IgD-negative memory B cell (primary cell): ENCODE measurements at regions not wholly inside any gene's neighbourhood (a gene's known extent, or its start where the extent isn't known, plus 50 kb on each side); places are given as distances from the start of the nearest gene placed in this dataset.
"Not testable (repeated sequence)": the region's sequence is repeated elsewhere in the genome, so short reads cannot be mapped to it uniquely, and the experiment has no call there.

ENCODE experiments used
- H3K27ac Mint-ChIP-seq, 3 donors: one replicate each; pipeline ENCODE4 v1.8.0; 2020 to 2022; ENCODE audit warnings: mild to moderate bottlenecking in 3 of 3, mixed read lengths in 3 of 3, moderate library complexity in 1 of 3
- H3K27me3 Mint-ChIP-seq: one replicate; pipeline ENCODE4 v1.8.0; 2021; ENCODE audit warnings: mixed read lengths
- H3K36me3 Mint-ChIP-seq: one replicate; pipeline ENCODE4 v1.8.0; 2020; ENCODE audit warnings: mild to moderate bottlenecking, mixed read lengths
- H3K4me1 Mint-ChIP-seq, 3 donors: one replicate each; pipeline ENCODE4 v1.8.0; 2020 to 2022; ENCODE audit warnings: mixed read lengths in 3 of 3, mild to moderate bottlenecking in 1 of 3
- H3K4me3 Mint-ChIP-seq, 4 donors: one replicate each; pipeline ENCODE4 v1.8.0; 2020 to 2022; ENCODE audit warnings: mild to moderate bottlenecking in 4 of 4, mixed read lengths in 4 of 4, moderate library complexity in 3 of 4
- H3K9me3 Mint-ChIP-seq, 3 donors: one replicate each; pipeline ENCODE4 v1.8.0; 2020 to 2021; ENCODE audit warnings: mixed read lengths in 3 of 3, mild to moderate bottlenecking in 1 of 3

DNA sequence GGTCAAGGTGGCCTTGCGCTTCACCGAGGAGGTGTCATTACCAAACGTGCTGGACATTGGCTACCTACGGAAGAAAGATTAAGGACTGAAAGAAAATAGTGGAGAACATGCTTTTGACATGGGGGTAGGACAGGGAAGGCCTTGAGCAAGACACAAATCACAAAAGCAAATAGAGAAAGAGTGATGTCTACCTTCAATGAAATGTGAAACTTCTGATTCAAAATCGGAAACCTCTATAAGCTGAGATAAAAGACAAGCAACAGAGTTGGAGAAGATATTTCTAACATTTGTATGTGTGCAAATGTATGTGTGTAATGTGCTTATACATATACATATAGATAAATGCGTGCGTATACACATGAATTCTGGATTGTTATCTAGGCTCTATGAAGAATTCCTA lies 89.5 kb upstream of the PLGLB2 start:
- H3K27ac Mint-ChIP-seq, H3K9me3 Mint-ChIP-seq, H3K4me3 Mint-ChIP-seq, H3K4me1 Mint-ChIP-seq, H3K36me3 Mint-ChIP-seq, H3K27me3 Mint-ChIP-seq: not testable (repeated sequence)

GRCh38 chr2:87658976-87659375 lies 88.9 kb upstream of the PLGLB2 start:
- not testable (repeated sequence) for H3K27ac Mint-ChIP-seq, H3K27me3 Mint-ChIP-seq, H3K4me3 Mint-ChIP-seq, H3K36me3 Mint-ChIP-seq, H3K9me3 Mint-ChIP-seq, H3K4me1 Mint-ChIP-seq

DNA sequence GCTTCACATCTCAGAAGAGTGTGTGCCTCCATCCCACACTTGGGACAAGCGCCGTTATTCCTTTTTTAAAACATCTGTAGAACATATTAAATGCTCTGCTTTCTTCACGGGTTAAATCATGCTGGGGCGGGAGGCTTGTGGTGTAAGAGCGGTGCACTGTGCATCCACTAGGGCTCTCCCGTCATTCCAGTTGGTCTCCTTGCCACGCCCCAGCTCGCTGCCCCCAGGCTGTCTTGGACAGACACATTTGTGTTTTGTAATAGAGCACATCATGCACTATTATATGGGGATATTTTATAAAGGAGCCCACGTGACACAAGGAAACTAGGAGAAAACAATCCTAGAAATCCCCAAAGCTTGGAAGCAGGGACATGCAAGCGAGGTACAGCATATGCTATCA lies 87.7 kb upstream of the PLGLB2 start:
- not testable (repeated sequence) for H3K9me3 Mint-ChIP-seq, H3K27me3 Mint-ChIP-seq, H3K36me3 Mint-ChIP-seq, H3K27ac Mint-ChIP-seq, H3K4me3 Mint-ChIP-seq, H3K4me1 Mint-ChIP-seq

DNA sequence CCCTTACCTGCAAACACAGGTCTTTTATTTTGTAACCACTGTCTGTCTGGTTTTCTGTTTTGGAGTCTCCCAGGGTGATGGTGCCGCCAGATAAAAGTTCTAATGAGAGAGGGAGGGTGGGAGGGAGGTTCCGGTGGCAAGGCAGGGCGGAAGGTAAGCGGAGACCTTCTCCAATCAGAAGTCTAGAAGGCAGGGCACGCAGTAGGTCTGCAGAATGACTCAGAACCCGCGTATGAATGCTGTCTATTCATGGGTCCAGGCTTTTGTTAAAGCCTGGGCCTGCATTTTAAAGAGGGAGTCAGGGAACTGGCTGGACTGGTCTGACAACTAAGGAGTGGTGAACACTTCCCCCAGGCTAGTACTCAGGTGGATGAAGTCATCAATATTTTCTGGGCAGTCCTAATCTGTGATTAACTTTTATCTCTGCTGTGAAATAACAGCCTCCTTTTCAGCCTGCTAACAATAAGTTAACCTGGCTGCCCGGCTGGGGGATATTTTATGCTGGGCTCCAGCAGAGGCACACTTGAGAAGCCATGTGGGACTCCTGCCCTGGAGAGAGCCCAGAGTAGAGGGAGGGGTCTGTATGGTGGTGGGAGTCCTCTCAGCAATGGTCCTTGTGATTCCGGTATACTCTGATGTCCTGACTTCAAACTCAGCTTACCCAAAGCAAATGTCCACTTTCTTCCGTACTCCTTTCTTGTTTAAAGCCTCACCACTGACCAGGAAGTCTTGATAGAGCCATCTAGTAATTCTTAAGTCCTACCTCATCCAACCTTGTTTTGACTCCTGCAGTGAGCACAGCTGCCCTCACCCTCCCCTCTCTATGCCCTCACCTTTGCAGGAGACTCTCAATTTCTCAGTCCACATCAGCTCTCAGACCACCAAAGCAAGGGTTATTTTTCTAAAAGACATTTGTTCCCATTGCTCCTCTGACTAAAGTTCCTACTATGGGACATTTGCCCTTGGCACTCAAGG lies 85.3 kb upstream of the PLGLB2 start:
- H3K36me3 Mint-ChIP-seq, H3K4me1 Mint-ChIP-seq, H3K27me3 Mint-ChIP-seq, H3K27ac Mint-ChIP-seq, H3K4me3 Mint-ChIP-seq, H3K9me3 Mint-ChIP-seq: not testable (repeated sequence)

DNA sequence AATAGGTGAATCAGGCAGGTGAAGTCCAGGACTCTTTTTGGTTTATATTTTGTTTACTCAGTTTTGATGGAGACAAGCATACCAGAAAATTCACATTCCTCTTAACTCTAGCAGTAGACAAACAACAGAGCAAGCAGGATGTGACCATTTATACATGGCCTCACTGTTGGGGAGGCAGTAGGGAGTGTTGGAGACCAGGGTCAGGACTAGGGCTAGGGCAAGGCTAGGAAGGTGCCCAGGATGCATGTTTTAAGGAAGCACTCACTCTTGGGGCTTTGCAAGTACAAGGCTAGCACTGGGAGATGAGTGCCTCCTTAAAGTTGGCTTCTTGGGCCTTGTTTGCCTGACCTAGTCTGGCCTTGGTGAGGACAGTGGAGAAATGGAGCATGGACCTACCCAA lies 84.5 kb upstream of the PLGLB2 start:
- H3K36me3 Mint-ChIP-seq, H3K27me3 Mint-ChIP-seq, H3K27ac Mint-ChIP-seq, H3K9me3 Mint-ChIP-seq, H3K4me1 Mint-ChIP-seq, H3K4me3 Mint-ChIP-seq: not testable (repeated sequence)

DNA sequence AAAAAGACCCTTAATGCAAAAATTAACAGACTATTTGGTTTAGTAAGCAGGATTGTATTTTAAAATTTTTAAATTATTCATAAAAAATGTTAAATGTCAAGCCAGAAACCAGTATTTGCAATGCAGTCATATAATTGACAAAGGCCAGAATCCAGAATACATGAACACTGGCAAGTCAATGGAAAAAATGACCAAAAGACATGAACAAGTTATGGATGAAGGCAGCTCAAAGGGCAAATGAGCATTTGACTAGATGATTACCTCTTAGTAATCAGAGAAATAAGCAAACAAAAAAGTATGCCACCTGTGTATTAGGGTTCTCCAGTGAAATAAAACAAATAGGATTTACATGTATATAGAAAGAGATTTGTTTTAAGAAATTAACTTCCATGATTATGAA lies 80.9 kb upstream of the PLGLB2 start:
- H3K27ac Mint-ChIP-seq, H3K4me3 Mint-ChIP-seq, H3K27me3 Mint-ChIP-seq, H3K4me1 Mint-ChIP-seq, H3K36me3 Mint-ChIP-seq, H3K9me3 Mint-ChIP-seq: not testable (repeated sequence)

DNA sequence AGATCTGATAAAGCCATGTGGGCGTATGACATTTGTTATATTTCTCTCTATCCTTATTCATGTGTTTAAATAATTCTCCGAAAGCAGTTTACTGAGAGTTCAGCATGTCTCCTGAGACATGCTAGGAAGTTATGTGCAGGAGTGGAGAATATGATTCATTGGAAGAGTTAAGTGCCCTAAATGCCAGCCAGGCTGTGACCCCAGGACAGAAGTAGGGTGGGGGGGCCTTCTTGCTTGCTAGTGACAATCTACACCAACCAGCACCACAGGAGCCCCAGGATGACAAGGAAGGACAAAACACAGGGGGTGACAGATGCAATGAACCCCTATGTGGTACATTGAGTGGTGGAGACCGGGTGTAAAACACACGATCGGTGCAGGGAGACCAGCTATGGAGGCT lies 79.5 kb upstream of the PLGLB2 start:
- not testable (repeated sequence) for H3K36me3 Mint-ChIP-seq, H3K4me1 Mint-ChIP-seq, H3K9me3 Mint-ChIP-seq, H3K27ac Mint-ChIP-seq, H3K4me3 Mint-ChIP-seq, H3K27me3 Mint-ChIP-seq

DNA sequence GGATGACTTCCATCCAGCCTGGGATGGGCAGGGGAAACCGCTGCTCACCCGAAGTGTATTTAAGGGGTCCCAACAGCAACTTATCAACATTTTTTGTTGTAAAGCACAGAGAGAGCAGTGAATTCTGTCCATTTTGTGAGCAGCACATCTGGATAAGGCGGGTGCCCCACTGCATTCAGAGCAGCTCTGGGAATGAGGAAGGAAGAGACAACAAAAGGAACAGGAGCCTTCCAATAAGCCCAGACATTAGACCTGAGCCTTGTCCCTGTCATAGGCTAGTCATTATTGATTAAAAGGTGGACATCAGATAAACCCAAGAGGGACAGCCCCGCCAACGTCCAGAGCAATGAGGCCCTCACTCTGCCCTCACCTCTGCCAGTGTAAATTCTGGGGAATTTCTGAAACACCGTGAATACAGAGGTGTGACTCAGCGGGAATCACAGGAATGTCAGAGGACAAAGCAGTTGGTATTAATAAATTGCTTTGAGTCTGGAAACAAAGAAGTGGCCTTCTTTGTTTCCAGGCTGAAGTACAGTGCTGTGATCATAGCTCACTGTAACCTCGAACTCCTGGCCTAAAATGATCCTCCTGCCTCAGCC lies 78.2 kb upstream of the PLGLB2 start:
- not testable (repeated sequence) for H3K36me3 Mint-ChIP-seq, H3K27ac Mint-ChIP-seq, H3K27me3 Mint-ChIP-seq, H3K4me1 Mint-ChIP-seq, H3K4me3 Mint-ChIP-seq, H3K9me3 Mint-ChIP-seq

DNA sequence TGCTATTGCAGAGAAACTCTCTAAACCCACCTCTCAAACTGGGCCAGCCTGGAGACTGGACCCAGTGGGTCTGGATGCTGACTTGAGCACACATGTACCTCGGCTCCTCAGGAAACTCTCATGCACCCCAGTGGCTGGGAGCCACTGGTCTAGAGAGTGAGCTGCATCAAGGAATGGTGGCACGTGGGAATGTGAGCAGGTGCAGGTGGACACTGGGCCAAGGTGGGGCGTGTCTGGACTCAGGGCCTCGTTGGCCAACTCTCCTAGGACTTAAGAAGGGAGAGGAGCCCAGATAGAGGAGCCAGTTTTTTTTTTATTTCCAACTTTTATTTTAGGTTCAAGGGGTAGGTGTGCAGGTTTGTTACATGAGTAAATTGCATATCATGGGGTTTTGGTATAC lies 75.5 kb upstream of the PLGLB2 start:
- H3K4me3 Mint-ChIP-seq, H3K9me3 Mint-ChIP-seq, H3K36me3 Mint-ChIP-seq, H3K4me1 Mint-ChIP-seq, H3K27me3 Mint-ChIP-seq, H3K27ac Mint-ChIP-seq: not testable (repeated sequence)

DNA sequence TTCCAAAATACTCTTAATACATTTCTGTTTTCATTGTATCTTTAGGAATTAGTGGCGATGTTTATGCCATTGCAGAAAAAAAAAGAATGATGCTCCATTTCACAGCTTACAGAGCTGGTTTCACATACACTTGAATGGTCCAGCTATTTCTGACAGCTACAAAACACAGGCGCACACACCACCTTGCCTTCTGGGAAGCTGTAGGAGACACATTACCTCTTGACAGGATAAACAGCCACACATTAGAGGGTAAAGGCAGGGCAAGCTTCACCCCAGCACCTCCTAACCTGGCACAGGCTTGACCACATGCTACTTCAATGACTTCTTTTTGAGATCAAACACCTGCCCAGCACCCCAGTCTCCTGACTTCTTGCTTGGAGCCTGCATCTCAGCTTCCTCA lies 73.2 kb upstream of the PLGLB2 start:
- H3K4me3 Mint-ChIP-seq, H3K36me3 Mint-ChIP-seq, H3K27me3 Mint-ChIP-seq, H3K9me3 Mint-ChIP-seq, H3K27ac Mint-ChIP-seq, H3K4me1 Mint-ChIP-seq: not testable (repeated sequence)

DNA sequence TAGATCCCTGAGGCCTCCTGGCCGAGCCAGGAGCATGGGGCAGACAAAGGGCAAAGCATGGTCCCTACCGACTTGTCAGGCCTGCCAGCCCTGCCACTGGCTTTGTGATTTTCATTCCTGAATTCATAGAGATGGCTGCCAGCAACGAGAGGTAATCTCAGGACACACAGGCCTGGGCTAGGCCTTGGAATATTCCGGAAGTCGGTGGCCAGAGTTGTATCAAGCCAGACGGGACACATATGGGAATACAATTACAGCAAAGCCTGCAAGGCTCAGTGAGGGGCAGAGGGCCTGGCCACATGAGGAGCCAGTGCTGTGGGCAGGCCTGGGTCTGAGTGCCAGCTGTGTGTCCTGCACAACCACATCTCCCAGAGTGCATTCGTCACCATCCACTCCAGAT lies 72.4 kb upstream of the PLGLB2 start:
- H3K36me3 Mint-ChIP-seq, result not testable (repeated sequence)

DNA sequence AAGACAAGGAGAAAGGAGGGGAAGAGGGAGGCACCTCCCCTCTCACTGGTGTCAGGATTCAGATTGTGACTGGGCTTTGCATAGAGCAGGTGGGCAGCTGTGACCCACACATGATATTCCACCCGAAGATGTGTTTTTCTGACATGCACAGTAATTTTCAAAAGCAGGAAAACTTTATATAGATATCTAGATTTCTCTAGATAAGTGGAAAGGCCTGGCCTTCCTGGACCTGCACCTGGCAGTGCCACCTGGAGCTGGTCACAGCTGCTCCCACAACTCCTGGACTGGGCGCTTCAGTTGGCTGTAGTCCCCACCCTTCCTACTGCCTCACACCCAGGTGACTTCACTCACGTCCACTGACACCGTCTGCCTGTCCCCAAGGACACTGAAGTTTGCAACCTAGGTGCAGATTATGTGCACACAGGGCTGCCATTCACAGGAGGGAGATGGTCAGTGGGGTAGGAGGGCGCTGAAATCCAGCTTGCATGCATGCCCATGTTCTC lies 70.4 kb upstream of the PLGLB2 start:
- H3K27me3 Mint-ChIP-seq, H3K4me3 Mint-ChIP-seq, H3K4me1 Mint-ChIP-seq, H3K36me3 Mint-ChIP-seq, H3K9me3 Mint-ChIP-seq, H3K27ac Mint-ChIP-seq: not testable (repeated sequence)

More for the DNA sequence above, 72.4 kb upstream of the PLGLB2 start:
- H3K4me1 Mint-ChIP-seq, H3K4me3 Mint-ChIP-seq, H3K27me3 Mint-ChIP-seq, H3K9me3 Mint-ChIP-seq, H3K27ac Mint-ChIP-seq: not testable (repeated sequence)

DNA sequence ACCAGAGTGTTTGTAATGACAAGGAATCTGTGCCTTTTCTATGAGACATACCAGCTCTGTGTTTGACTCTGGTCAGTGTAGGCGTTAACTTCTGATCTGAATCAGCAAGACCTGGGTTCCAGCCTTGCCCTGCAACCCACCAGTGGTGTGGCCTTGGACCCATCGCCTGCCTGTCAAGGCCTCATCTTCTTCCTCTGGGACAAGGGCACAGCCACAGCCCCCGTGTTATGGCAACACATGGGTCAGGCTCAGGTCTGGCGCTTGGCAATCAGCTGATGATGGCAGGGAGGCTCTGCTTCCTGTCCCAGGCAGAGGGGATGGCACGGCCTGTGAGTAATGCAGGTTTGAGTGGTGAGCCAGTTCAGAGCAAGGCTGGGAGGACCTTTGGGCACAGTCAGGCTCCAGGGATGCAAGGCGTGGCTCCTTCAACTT lies 69.1 kb upstream of the PLGLB2 start:
- H3K27ac Mint-ChIP-seq, H3K4me1 Mint-ChIP-seq, H3K4me3 Mint-ChIP-seq, H3K9me3 Mint-ChIP-seq, H3K36me3 Mint-ChIP-seq, H3K27me3 Mint-ChIP-seq: not testable (repeated sequence)

- H3K36me3 Mint-ChIP-seq, H3K4me1 Mint-ChIP-seq, H3K27me3 Mint-ChIP-seq, H3K9me3 Mint-ChIP-seq, H3K27ac Mint-ChIP-seq, H3K4me3 Mint-ChIP-seq: not testable (repeated sequence)
Measured at GRCh38 chr2:87679950-87680349, 67.9 kb upstream of the PLGLB2 start.

DNA sequence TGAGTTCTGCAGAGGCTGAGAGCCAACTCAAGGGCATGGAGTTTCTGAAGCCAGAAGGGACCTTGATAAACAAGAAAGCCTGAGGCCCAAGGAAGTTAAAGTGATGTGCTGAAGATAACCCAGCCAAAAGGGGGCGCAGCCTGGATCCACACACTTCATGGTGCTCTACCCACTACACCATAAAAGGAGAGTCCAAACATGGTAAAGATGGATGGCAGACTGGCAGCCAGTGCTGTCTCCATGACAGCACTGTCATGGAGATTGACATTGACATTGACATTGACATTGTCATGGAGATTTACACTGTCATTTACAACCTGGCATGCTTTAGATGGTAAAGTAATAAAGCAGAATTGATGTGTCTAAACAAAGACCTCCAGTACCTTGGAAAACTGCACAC lies 67.2 kb upstream of the PLGLB2 start:
- not testable (repeated sequence) for H3K36me3 Mint-ChIP-seq, H3K27ac Mint-ChIP-seq, H3K4me3 Mint-ChIP-seq, H3K27me3 Mint-ChIP-seq, H3K9me3 Mint-ChIP-seq, H3K4me1 Mint-ChIP-seq

DNA sequence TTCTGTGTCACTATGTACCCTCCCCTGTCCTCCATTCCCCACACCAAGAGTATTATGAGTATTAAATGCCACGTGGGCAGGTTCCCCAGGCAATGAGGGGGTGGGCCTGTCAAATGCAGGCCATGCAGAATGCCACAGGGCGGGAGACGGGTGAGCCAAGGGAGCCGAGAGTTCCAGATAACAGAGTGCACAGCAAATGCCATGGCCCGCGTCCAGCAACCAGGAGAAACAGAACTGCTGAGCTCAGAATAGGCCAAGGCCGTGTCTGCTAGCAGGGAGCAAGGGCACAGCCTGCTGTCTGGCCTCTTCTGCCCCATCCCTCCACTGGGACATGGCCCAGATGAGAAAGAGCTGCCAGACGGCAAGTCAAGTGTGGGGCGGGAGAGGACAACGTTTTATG lies 64.4 kb upstream of the PLGLB2 start:
- H3K4me3 Mint-ChIP-seq, H3K27me3 Mint-ChIP-seq, H3K27ac Mint-ChIP-seq, H3K4me1 Mint-ChIP-seq, H3K36me3 Mint-ChIP-seq, H3K9me3 Mint-ChIP-seq: not testable (repeated sequence)
